HL-60/S4 (cell line): ENCODE measurements at regions not wholly inside any gene's neighbourhood (a gene's known extent, or its start where the extent isn't known, plus 50 kb on each side); places are given as distances from the start of the nearest gene placed in this dataset.

ENCODE experiments used
- in situ Hi-C: fragments of 300-500 bp; cut with MboI; formaldehyde crosslinking; loops from 2 replicates; pipeline ENCODE4 v1.14.3; 2022; ENCODE audit warnings: low sequenced_read_pairs

DNA sequence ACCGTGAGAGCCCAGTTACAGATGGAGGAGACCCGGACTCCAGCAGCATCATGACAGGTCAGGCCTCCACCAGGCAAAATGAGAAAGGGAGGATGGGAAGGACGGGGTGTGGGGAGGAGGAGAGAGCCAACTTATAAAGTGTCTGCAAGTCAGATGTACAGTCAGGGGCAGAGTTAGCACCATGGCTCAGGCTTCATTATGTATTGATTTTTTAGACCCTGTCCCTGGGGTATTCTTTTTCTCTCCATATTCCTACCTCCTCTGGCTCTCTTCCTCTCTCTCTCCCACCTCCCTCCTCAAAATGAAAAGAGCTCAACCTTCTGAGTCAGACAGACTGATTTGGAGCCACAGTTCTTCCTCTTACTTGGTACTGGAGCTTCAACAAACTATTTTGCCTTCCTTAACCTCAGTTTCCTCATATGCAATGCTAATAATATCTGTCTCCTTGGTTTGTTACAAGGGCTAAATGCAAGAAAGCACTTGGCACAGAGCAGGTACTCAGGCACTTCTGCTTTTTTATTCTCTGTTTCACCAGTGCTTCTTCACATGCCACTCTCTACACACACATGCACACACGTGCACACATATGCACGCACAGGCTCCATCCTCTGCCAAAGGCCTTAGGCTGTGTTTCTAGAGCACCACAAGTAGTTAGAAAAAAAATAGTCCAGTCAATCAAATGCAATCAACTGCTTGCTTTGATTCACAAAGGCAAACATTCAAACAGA lies 92.3 kb upstream of the PKDCC start:
- in situ Hi-C loops = no loop called here

- in situ Hi-C loops = no loop called here
Observed at GRCh38 chr2:41957431-41957830, 90.4 kb upstream of the PKDCC start.

DNA sequence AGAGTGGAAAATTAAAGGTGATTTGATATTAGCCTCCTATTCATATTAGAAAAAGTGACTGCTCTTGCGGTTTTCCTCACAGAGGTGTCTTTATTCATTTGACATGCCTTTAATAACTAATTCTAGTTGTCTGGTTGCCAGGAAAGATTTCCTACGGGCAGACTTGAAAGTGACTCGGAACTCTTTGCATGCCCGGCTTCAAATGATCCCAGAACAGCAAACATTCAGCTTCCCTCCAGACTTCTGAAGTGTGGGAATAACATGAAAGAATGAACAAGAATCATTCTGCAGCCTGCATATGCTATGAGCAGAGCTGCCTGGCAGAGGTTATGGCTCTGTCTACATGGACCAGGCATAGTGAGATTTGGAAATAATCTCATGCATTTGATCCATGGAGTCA lies 89.6 kb upstream of the PKDCC start:
- in situ Hi-C loops = no loop called here

DNA sequence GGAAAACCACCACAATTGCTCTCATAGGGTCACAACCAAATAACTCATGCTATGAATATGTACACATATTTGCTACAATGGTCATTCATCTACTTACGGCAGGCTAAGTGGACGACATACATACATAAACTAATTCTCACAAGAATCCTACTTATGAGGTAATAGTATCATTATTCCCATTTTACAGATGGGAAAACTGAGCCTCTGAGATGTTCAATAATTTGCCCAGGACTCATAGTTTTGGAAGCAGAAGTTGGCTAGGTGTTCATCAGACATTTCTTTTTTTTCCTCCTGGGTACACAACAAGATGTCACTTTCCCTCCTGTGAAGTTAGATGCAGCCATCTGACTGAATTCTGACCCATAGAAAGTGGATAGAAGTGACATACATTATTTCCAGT lies 89.0 kb upstream of the PKDCC start:
- in situ Hi-C loops = no loop called here

- in situ Hi-C loops = no loop called here
Observed at GRCh38 chr2:41959760-41960159, 88.1 kb upstream of the PKDCC start.

DNA sequence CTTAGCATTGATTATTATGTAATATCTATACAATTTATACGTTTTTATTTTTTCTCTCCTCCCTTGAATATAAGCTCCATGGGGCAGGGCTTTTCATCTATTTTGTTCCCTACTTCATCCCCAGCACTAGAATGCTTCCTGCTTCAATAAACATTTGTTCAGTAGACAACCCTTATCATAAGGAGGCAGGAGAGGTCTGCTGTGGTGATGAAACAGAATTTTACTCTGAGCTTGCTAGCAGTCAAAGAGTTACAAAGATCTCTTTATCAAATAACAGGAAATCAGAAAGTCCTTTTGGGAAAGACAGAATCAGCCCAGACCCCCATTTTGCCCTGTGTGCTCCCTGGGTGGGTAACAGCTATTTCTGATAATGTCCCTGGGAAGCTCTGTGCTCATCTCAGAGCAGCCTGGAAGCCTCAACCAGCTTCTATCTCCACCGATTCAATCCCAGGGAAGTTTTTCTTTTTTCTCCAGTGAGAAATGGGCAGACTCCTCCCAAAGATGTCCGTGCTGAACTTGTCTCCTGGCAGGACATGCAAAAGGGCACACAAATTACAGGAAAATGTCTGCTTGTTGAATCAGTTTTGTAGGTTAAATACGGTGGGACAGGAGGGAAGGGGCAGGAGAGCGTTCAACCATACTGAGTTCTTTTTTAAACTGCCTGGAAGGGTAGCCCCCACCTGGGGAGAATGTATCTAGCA lies 84.7 kb upstream of the PKDCC start:
- in situ Hi-C loops = no loop called here

DNA sequence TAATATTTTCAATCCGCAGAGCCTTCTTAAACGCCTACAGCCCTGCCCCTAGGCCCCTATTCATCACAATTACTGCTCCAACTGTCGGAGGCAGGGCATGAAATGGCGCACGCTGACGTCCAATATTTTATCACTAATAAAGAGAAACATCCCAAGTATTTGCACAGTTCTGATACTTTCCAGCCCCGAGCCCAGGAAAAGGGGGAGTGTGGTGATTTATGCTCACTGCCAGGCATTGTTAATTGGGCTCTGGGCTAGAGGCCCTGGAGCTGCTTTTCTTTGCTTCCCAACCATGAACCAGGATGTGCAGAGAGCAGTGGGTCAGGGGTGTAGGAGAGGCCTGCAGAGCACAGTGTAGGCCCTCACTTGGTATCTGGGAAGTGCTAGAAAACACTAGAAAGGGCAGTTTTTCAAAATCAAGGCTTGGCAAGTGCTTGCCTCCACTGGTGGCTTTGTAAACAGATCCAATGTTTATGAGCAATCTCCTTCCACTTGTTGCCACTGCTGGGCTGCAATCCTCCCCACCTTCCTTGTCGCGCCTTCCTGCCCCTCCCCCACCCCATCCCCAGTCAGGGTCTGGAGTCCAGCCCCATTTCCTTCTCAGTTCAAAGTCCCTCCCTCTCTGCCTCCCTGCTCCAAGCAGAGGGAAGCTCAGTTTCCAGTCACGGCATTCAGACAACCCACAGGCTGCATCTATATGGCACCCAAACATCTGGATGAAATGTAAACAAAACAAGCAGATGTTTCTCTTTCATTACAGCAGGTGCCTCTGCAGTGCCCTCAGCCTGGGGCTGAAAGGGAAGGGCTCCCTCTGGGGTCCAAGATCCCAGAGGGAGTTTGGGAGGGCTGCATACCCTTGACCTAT lies 83.9 kb upstream of the PKDCC start:
- in situ Hi-C loops = no loop called here

GRCh38 chr2:41965173-41965908 lies 82.5 kb upstream of the PKDCC start:
- in situ Hi-C loops = no loop called here

GRCh38 chr2:41965909-41966295 lies 81.9 kb upstream of the PKDCC start:
- in situ Hi-C loops = no loop called here

- in situ Hi-C loops = no loop called here
Observed at GRCh38 chr2:41966431-41966893, 81.4 kb upstream of the PKDCC start.

DNA sequence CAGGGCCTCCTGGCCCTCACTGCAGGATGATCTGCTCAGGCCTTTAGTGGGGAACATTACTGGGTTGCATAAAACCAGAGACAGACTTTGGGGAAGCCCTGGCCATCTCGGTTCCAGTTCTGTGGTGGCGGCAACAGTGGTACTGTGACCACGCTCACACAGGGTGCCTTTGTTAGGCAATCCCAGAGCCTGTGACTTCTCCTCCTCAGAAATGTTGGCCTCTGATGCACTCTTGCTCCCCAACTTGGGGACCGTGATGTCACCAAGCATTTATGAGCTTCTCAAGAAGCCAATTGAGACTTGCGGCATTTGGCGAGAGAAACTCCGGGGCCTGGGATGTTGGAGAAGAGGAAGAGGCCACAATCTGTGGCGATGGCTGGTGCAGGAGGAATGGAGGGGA lies 80.9 kb upstream of the PKDCC start:
- in situ Hi-C loops = no loop called here

DNA sequence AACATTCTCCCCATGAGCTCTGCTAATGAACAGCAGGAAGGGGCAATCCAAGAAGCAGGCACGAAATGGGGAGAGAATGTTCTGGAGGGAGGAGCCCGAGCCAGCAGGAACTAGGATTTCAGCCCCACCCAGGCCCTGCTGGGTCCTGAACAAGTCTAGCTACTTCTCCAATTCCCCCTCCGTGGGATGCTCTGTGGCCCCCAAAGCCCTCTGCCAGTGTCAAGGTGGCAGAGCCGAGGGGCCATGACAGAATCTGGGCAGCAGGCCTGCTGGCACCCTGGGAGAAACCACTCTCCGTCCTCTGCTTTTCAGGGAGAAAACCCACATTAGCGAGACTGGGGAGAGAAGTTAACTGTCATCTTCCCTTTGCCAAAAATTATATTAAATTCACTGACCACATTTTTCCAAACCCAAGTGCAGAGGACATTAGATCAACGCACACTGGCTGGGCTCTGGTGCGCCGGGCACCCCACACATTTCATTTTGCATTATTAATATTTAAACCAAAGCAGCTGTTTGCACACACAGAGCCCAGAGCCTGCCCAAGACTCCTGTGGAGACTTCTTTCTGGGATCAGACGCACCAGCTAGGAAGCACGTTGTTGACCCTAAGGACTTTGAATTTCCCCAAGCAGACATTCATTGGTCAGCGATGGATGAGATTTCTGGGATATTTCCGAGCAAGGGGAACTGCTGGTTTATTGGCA lies 80.2 kb upstream of the PKDCC start:
- in situ Hi-C loops = no loop called here

DNA sequence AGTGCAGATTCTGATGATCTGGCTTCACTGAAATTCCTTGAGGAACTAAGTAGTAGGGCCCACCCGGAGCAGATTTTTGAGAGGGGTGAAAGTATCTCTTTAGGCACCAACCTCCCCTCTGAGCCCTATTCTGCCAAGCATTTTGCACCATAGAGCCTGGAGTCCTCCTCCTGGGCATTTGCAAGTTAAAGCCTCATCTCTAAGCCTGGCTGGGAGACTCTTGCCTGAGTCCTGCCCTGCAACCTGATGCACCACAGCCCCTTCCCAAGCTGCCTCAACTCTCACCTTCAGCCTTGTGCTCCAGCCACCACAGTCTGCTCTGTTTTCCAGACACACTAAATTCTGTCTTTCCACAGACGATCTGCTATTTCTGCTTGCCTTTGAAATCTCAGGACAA lies 79.6 kb upstream of the PKDCC start:
- in situ Hi-C loops = no loop called here

GRCh38 chr2:41970988-41971660 lies 76.7 kb upstream of the PKDCC start:
- in situ Hi-C loops = no loop called here

DNA sequence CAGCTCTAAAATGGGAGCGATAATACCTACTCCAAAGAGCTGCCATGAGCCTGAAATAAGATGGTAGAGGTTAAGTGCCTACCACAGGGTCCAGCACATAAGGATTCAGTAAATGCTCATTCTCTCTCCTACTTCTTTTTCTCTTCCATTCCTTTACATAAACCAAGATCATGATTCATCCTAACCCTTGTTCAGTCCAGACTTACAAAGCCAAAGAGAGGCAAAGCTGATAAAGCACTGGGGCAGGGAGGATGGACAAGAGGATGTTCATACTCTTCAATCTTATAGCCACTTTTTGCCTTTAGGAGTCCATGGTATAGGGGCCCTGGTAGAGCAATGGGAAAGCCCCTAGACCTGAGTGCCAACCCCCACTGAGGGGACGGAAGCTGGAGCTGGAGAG lies 75.6 kb upstream of the PKDCC start:
- in situ Hi-C loops = no loop called here

- in situ Hi-C loops = no loop called here
Observed at GRCh38 chr2:41972819-41973218, 75.0 kb upstream of the PKDCC start.

GRCh38 chr2:41973871-41974270 lies 74.0 kb upstream of the PKDCC start:
- in situ Hi-C loops = no loop called here

- in situ Hi-C loops = no loop called here
Observed at GRCh38 chr2:41981417-41981816, 66.4 kb upstream of the PKDCC start.

DNA sequence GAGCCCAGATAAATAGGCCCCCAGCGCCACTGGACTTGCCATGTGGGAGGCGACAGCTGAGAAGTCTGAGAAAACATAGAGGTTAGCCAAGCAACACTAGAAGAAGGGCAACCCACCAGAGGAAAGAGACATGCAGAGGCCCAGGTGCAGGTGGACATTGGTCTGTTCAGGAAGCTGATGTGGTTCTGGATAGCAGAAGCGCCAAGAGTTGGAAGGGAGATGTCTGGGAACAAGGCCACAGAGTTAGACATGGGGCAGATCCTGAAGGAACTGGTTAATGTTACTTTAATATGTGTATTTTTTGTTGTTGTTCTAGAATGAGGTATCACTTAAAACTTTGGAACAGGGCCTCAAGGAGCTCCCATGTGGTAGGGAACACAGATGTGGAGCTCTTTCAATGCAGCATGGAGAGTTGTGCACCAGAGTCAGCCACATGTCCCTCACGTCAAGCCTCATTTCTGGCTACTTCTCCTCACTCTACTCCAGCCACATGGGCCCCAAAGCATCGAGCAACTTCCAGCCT lies 62.2 kb upstream of the PKDCC start:
- in situ Hi-C loops = no loop called here
